ENCODE measurements at regions not wholly inside any gene's neighbourhood (a gene's known extent, or its start where the extent isn't known, plus 50 kb on each side); places are given as distances from the start of the nearest gene placed in this dataset.

DNA sequence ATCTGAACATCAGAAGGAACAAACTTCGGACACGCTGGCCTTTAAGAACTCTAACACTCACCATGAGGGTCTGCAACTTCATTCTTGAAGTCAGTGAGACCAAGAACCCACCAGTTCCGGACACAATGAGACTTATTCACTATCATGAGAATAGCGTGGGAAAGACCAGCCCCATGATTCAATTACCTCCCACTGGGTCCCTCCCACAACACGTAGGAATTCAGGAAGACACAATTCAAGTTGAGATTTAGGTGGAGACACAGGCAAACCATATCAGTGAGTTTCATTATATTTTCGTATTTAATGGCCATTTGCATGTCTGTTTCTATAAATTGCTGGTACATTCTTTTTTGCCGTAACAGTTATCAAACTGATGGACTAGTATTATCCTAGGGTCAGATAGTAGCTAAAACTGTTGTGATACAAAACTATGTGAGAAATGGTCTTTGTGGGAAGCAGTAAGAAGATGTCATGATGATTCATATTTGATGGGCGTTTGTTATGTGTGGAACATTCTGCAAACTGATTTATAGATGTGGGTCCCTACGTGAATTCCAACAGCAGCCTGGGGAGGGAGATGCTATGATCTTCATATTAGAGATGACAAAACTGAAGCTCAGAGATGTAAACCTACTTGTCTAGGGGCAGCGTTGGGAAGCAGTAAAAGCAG, 282.4 kb upstream of the TMEM132C start:
- ATAC-seq (ENCODE audit: low read depth) = no peak
- WGBS (ENCODE audit: insufficient coverage) = 93% methylated on average over 7 of the region's 10 CpGs
- TF ChIP-seq, protein P1, sequence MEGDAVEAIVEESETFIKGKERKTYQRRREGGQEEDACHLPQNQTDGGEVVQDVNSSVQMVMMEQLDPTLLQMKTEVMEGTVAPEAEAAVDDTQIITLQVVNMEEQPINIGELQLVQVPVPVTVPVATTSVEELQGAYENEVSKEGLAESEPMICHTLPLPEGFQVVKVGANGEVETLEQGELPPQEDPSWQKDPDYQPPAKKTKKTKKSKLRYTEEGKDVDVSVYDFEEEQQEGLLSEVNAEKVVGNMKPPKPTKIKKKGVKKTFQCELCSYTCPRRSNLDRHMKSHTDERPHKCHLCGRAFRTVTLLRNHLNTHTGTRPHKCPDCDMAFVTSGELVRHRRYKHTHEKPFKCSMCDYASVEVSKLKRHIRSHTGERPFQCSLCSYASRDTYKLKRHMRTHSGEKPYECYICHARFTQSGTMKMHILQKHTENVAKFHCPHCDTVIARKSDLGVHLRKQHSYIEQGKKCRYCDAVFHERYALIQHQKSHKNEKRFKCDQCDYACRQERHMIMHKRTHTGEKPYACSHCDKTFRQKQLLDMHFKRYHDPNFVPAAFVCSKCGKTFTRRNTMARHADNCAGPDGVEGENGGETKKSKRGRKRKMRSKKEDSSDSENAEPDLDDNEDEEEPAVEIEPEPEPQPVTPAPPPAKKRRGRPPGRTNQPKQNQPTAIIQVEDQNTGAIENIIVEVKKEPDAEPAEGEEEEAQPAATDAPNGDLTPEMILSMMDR (IDR thresholded peaks at IDR 0.05) = no peak
- TF ChIP-seq EZH2 (IDR thresholded peaks at IDR 0.05; ENCODE audit: borderline replicate concordance, insufficient read depth, low read depth, low read length, poor library complexity, severe bottlenecking) = no peak
- CTCF ChIA-PET = interaction anchor here (0.6 kb wide), 1 partner anchor 39 kb away, joined by 3 read pairs; no protein-coding TSS in a partner anchor
- peaks cover 5% of the 10 kb centered on the region for H3K9me3 Mint-ChIP-seq (ENCODE audit: insufficient read depth)
- intact Hi-C loops (cut with micrococcal nuclease) = no loop called here
- no peaks in the 10 kb centered on the region for H3K27me3 ChIP-seq (replicated peaks in 1 of 4; ENCODE audit: control extremely low read depth in 1 of 4, control insufficient read depth in 3 of 4, insufficient read depth in 4 of 4, low read length in 3 of 4)
- no peak overlapping the region for H3K27ac ChIP-seq (ENCODE audit: low read length in 2 of 2)
- no peaks in the 10 kb centered on the region for H4K20me1 ChIP-seq (ENCODE audit: control insufficient read depth, insufficient read depth, low read length, poor library complexity, severe bottlenecking)
- no peak overlapping the region for H2AFZ ChIP-seq (ENCODE audit: insufficient read depth, low read depth, low read length, poor library complexity, severe bottlenecking)
- no peak overlapping the region for H3K9ac ChIP-seq (ENCODE audit: low read length)
- no peak overlapping the region for H3K27ac Mint-ChIP-seq
- peaks cover 0 to 8% (median 0%) of the 10 kb centered on the region in 3 donors for H3K9me3 ChIP-seq (ENCODE audit: control extremely low read depth in 1 of 3, control insufficient read depth in 2 of 3, insufficient read depth in 1 of 3, low read length in 2 of 3)
- no peaks in the 10 kb centered on the region for H3K4me1 Mint-ChIP-seq
- no peak for DNase-seq
- H3K4me1 ChIP-seq (ENCODE audit: control insufficient read depth in 2 of 2, insufficient read depth in 2 of 2, low read length in 2 of 2) = no peaks in the 10 kb centered on the region
- H3K4me2 ChIP-seq (replicated peaks; ENCODE audit: low read depth, low read length, poor library complexity, severe bottlenecking) = no peak overlapping the region
- H3K4me3 Mint-ChIP-seq = no peak overlapping the region
- no peaks in the 10 kb centered on the region for H3K36me3 ChIP-seq (replicated peaks in 1 of 2; ENCODE audit: control extremely low read depth in 1 of 2, control insufficient read depth in 1 of 2, extremely low read depth in 1 of 2, insufficient read depth in 2 of 2, low read length in 1 of 2)
- H3K27me3 Mint-ChIP-seq = no peaks in the 10 kb centered on the region
- H3K79me2 ChIP-seq (ENCODE audit: control insufficient read depth, insufficient read depth, low read length) = no peaks in the 10 kb centered on the region
- POLR2A ChIA-PET = no interaction called here
- no peak overlapping the region for H3K4me3 ChIP-seq (ENCODE audit: control extremely low read depth in 1 of 5, extremely low read depth in 1 of 5, insufficient read depth in 1 of 5, low read depth in 2 of 5, low read length in 4 of 5)

DNA sequence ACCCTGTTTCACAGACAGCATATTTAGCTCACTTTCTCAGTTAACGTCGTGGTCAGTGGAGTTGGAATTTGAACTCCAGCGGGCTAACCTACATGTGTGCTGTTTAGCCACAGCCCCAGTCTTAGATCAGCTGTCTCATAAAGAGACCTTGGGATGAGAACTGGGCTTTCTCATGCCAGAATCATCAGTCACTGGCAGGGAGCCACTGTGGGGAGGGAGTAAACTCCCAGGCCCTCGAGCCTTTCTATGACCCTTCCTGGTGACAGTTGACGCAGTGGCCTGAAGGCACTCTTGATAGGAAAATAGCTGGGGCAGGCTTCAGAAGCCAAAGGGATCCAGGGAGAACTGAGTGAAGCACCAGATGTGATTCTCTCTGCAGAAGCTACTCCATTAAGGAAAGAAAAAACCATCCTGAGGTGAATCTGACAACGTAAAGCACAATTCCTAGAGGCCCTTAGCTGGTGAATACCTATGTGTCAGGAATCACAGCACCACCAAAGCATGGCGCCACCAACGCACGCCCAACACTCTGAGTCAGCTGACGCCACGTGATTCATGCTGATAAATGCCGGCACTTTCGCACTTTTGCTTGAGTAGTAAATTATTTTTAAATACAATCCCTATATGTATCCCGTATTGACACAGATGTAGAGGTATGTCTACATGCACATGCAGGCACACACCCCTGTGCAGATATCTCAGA, 279.6 kb upstream of the TMEM132C start:
- H3K36me3 ChIP-seq (replicated peaks in 1 of 2; ENCODE audit: control extremely low read depth in 1 of 2, control insufficient read depth in 1 of 2, extremely low read depth in 1 of 2, insufficient read depth in 2 of 2, low read length in 1 of 2) = no peaks in the 10 kb centered on the region
- DNase-seq (no peak), ATAC-seq (ENCODE audit: low read depth) (no peak)
- H3K27ac Mint-ChIP-seq = no peak overlapping the region
- H3K27me3 Mint-ChIP-seq = no peaks in the 10 kb centered on the region
- peaks cover 0 to 15% (median 0%) of the 10 kb centered on the region in 3 donors for H3K9me3 ChIP-seq (ENCODE audit: control extremely low read depth in 1 of 3, control insufficient read depth in 2 of 3, insufficient read depth in 1 of 3, low read length in 2 of 3)
- no peak overlapping the region for H3K9ac ChIP-seq (ENCODE audit: low read length)
- no peak overlapping the region for H3K4me2 ChIP-seq (replicated peaks; ENCODE audit: low read depth, low read length, poor library complexity, severe bottlenecking)
- H3K27me3 ChIP-seq (replicated peaks in 1 of 4; ENCODE audit: control extremely low read depth in 1 of 4, control insufficient read depth in 3 of 4, insufficient read depth in 4 of 4, low read length in 3 of 4) = no peaks in the 10 kb centered on the region
- H3K4me3 ChIP-seq (ENCODE audit: control extremely low read depth in 1 of 5, extremely low read depth in 1 of 5, insufficient read depth in 1 of 5, low read depth in 2 of 5, low read length in 4 of 5) = no peak overlapping the region
- WGBS (ENCODE audit: insufficient coverage) = 89% methylated on average over 9 of the region's 14 CpGs
- no peak overlapping the region for H2AFZ ChIP-seq (ENCODE audit: insufficient read depth, low read depth, low read length, poor library complexity, severe bottlenecking)
- no peak overlapping the region for H3K27ac ChIP-seq (ENCODE audit: low read length in 2 of 2)
- no peaks in the 10 kb centered on the region for H4K20me1 ChIP-seq (ENCODE audit: control insufficient read depth, insufficient read depth, low read length, poor library complexity, severe bottlenecking)
- POLR2A ChIA-PET = no interaction called here
- CTCF ChIA-PET = no interaction called here
- no peaks in the 10 kb centered on the region for H3K79me2 ChIP-seq (ENCODE audit: control insufficient read depth, insufficient read depth, low read length)
- intact Hi-C loops (cut with micrococcal nuclease) = no loop called here
- TF ChIP-seq, protein P1 (IDR thresholded peaks at IDR 0.05) = no peak
- no peak for TF ChIP-seq EZH2 (IDR thresholded peaks at IDR 0.05; ENCODE audit: borderline replicate concordance, insufficient read depth, low read depth, low read length, poor library complexity, severe bottlenecking)
- no peaks in the 10 kb centered on the region for H3K4me1 Mint-ChIP-seq
- H3K4me1 ChIP-seq (ENCODE audit: control insufficient read depth in 2 of 2, insufficient read depth in 2 of 2, low read length in 2 of 2) = no peaks in the 10 kb centered on the region
- peaks cover 2% of the 10 kb centered on the region for H3K9me3 Mint-ChIP-seq (ENCODE audit: insufficient read depth)
- no peak overlapping the region for H3K4me3 Mint-ChIP-seq

All from B cell (primary cell).